HG03196 (cell line): ENCODE measurements at regions not wholly inside any gene's neighbourhood (a gene's known extent, or its start where the extent isn't known, plus 50 kb on each side); places are given as distances from the start of the nearest gene placed in this dataset.

Source experiments
- ATAC-seq: cut with Tn5 transposase; IDR thresholded peaks from one replicate; pipeline ENCODE4 v1.9.1; 2021; ENCODE audit not compliant: unreplicated experiment

DNA sequence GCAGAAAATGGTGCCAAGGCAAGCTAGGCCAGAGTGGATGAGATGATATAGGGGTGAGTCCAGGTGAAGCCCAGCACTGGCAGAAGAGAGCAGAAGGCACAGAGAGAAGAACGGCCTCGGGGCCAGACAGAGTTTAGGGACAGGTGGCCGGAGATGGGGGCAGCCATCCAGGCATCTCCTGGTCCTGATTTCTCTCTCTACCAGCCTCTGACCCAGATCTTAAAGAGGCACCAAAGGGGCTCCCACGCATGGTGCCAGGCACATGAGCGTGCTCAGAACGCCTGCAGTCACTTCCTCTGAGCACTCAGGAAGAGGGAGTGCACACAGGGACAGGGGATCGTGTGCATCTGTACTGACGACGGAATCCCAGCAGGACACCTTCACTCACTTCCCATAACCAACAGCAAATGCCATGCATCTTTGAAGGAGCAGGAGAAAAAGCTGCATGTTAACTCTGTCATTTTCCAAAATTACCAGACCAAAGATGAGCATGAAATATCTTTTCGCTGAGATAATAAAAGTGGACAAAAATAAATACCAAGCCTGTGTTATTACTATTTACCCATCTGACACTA, 427.8 kb upstream of the MYT1L start:
- no peak for ATAC-seq

DNA sequence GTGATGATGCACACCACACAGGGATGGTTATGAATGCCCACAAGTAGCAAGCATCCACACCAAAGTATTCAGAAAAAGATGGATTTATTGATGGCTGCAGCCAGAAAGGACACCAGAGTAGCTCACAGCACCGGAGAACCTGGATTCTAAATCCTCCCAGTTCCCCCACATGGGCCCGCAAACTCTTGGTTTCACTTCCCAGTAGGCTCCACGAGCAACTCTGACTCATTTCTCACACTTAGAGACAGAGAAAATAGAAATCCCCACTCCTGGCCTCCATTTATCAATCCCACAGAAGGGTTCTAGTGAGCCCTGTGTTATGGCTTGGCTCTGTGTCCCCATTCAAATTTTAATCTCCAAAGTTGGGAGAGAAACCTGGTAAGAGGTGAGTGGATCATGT, 426.7 kb upstream of the MYT1L start:
- no peak for ATAC-seq

DNA sequence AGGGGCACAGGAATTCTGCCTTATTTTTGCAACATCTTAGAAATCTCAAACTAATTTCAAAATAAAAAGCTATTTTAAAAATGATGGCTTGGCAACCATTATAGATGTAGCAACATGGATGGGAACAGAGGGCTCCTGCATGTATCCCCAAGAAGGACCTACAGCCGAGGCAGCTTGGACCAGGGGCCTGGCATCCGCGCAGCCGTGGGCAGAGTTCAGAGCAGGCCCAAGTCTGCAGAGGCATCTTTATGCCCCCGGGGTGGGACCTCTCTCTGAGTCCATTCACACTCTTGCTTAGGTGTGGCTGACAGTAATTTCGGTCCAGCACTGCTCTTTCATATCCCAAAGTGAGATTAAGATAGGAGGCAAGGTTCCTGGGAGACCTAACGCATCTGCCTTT, 425.8 kb upstream of the MYT1L start:
- no peak for ATAC-seq

DNA sequence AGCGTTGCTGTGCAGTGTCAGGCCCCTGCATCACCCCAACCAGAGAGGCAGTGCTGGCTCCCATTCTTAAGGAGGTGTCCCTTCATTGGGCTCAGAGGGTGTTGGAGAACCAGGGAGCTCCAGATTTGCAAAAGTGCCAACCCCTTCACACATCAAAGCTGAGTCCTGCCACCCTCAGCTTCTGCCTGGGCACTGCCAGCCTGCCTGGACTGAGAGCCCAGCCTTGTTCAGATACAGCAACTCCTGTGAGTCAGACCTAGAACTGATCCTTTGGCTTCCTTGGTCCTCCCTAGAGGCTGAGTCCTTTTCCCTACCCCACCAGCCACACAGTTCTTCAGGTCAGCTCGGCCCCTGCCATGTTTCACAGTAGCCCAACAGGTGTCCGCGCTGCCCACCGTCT, 424.9 kb upstream of the MYT1L start:
- ATAC-seq: no peak

DNA sequence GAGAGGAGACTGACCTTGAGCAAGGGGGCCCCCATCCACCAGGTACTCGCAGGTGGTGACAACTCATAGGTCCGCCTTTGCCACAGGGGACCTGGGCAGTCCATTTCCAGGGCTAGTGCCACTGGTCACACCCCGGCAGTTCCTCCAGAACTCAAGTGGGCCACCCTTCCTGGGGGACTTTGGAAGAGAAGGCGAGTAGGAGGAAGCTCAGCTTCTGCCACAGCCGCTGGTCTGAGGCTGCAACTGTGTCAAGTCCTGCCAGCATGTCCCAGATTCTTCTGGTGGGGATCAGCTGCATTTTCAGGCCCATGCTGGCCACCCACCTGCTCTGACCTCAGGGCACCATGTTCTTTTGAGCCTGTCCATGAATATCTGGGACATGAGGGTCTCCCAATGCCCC, 423.9 kb upstream of the MYT1L start:
- ATAC-seq: no peak

DNA sequence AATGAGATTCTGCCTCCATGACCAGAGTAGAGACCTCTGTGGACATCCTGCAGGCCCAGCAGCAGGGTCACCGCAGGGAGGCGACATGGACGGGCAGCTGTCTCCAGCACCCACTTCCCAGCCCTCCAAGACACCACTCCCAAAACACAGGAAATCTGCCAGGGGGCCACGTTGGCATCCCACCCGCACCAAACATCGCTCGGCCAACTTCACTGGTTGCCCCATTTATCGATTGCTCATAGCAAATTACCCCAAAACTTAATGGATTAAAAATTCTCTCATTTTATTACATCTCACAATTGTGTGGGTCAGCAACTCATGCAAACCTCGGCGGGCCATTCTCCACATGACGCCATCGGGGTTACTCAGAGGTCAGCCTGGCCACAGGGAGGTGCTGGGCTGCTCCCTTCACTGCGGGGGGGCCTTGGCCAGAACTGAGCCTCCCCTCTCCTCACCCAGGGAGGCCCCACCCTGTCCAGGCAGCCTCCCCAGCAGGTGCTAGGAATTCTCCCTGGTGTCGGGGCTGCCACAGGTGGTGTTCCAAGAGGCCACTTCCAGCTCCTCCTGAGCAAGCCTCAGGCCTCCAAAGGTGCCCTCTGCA, 420.7 kb upstream of the MYT1L start:
- no peak for ATAC-seq

DNA sequence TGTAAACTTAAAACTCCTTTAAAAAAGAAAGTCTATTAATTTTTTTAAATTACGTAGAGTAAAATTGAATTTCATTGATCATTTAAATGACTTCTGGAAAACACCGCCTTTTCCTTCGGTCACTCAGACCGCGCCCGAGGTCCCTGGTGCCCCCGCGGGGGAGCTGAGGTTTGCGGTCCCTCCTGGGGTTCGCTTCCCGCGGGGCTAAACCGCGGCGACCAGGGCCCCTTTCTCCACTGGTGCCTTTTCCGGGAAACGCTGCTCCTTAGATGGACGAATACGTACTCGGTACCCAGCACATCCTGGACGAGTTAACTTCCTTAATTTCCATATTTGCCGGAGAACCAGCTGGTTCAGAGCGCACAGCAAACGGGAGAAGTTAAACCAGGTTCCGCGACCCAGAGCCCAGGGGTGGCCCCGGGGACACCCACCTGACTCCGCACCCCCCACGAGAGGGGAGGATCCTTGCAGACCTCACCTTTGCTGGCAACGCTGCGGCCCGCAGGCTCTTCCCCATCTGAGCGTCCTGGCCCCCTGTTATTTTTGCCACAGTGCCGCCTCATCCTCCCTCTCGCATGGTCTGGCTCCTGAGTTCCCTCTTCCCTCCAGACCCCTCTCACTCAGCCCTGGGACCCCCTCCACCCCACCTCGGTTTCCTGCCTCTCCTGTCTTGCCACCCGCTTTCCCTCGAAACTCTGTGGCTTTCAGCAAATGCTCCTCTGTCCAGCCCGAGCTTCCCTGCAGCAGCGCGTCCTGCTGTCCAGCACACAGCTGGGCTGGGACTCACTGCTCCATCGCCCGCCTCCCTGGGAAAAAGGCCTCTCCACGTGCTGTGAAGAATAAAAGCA, 420.0 kb upstream of the MYT1L start:
- no peak for ATAC-seq

DNA sequence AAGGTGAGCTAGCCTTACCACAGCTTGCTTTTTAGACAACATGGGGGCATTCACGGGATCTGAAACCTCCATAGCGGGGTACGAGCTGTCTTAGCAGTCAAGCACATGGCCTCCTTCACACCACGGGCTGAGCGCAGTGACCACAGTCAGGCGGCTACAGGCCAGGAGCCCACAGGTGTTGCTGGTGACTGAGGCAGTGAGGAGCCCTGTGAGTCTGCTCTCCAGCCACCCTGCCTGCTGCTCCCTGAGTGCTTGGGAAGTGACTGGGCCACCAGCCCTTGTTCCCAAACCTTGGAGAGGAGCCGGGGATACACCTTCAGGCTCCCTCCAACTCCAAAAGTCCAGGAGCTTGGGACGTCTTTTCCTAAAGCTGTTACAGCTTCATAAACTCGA, 418.1 kb upstream of the MYT1L start:
- no peak for ATAC-seq

DNA sequence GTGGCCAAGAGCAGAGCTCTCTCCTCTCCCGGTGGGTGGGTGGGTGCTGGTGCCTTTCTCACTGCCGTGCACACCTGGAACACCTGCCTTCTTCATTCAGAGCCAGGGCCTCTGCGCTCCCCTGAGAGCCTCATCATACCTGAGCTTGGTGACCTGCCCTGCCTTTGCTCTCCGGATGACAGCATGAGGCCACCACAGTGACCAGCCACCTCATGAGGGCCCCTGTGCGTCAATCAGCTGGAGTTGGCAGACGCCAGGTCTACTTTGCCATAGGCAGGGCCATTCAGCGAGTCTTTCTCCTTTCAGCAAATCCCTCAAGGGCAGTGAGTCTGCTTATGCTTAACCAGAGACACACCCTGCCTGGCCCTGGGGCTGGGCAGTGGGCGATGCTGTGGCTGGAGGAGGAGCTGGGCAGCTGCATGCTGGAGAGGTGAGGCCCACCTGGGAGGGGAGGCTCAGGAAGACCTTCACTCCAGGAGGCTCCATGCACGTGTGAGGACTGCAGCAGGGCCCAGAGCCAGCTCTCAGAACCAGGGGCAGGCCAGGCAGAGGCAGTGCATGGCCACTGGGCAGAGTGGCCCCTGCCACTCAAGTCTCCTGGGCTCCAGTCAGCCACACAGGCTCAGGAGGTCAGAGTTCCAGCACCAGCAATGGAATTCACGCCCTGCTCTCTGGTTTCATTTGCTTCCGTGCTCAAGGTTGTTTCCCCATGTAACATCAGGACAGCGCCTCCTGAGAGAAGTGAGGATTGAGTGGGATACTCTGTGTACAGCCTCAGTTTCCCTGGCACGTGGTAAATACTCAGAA, 417.5 kb upstream of the MYT1L start:
- ATAC-seq: no peak

DNA sequence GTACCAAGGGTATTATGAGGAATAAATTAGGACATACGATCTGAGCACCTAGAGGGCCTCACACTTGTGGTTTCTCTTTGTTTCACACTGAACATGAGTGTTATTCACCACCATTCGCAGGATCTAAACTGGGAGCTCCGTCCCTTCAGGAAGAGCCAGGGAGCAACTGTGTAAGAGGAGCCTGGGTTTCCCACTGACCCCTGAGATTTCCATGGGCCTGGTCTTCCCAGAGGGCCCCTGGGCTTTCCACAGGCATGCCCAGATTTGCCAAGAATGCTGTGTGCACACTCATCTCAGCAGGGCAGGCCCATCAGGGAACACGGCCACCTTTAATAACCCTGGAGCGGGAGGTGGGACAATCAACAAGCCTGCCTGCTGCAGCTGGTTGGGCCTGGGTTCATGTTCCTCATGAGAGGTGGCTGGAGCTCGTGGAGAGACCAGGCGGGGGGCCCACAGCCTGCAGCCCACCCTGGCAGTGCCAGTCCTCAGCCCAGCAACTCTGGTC, 416.8 kb upstream of the MYT1L start:
- no peak for ATAC-seq

DNA sequence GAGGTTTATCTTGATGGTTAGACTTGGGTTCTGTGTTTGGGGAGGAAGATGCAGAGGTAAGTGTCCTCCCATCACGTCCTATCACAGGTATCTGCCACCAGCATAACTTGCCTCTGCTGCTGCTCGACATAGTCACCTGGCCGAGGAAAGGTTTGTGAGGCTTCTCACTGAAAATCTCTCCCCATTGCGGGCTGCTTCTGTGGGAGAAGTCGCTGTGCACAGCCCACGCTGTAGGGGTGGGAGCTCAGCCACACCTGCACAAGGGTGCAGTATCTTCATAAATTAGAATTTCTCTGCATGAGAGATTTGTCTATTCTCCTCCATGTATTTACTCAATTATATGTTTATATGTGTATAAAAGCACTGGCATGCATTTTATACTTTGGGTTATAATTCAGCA, 415.7 kb upstream of the MYT1L start:
- no peak for ATAC-seq

DNA sequence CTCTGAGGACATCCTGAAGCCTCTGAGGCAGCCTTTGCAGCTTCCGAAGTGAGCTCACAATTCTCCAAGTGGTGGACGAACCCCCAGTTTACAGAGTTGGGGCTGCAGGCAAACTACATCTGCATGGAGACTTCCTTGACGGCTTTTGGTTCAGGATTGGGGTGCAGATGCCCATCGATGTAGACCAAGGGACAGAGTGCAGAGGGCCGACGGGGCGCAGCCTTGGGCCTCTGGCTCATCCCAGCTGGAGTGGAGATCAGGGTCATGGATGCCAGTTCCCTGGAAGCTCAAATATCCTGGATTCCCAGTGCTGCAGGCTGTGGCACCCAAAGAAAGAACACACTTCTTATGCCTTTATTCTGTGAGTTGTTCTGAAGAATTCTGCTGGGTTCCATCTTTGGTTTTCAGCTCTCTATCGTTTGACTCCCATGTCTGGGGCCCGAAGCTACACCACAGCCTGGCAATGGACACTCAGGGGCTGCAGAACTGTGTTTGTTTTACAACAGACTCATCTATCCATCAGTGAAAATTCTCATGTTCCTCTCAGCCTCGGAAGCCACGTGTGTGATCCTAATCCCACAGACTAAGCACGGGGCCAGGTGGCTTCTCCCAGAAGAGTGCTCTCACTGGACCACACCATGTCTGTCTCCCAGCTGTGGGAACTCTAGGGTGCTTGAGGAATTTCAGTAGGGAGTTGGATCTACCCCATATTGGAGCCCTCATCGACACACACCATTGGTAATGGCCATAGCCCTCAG, 414.1 kb upstream of the MYT1L start:
- no peak for ATAC-seq

DNA sequence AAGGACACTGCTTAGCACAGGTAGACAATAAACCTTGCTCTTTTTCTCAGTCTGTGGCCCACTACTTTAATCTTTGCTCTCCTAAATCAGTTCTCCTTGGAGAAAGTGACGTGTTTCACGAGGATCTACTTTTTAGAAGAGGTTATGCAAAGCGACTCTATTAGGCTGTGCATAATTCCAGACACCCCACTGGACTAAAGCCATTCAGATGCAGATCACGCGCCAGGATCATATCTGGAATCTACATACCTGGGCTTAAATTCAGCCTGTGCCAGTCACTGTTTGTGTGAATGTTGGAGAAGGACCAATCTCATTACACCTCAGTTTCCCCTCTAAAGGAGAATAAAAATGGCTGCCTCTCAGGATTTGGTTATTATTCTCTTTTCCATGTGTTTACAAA, 413.0 kb upstream of the MYT1L start:
- no peak for ATAC-seq

DNA sequence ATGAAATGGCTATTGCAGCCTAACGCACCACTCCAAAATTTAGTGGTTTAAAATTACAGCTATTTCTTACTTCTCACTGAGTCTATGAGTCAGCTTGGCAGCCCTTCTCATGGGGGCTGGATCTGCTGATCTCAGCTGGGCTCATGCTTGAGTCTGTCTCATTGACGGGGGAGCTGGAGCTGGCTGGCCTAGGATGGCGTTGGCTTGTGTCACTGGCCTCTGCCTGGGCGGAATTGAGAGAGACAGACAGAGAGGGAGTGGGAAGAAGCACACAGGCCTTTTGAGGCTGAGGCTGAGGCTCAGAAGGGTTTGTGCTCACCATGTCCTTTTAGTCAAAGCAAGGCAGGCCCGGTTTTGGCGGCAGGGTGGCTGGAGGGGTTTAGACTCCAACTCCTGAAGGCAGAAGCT, 412.1 kb upstream of the MYT1L start:
- ATAC-seq: no peak

DNA sequence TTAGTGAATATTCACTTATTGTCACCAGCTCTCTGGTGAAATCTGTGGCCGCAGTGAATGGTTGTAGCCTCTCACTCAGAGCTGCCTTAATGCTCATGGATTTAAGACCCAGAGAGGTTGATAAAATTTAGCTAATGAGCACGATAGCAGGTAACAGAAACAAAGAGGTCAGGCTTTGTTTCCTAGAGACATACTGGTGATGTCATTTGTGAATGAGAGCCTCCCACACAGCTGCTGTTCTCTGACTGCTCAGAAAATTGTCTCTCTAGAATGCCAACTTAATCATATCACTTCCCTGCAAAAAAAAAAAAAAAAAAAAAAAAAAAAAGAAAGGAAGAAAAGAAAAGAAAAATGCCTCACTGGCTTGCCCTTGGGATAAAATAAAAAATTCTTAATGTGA, 411.7 kb upstream of the MYT1L start:
- no peak for ATAC-seq

DNA sequence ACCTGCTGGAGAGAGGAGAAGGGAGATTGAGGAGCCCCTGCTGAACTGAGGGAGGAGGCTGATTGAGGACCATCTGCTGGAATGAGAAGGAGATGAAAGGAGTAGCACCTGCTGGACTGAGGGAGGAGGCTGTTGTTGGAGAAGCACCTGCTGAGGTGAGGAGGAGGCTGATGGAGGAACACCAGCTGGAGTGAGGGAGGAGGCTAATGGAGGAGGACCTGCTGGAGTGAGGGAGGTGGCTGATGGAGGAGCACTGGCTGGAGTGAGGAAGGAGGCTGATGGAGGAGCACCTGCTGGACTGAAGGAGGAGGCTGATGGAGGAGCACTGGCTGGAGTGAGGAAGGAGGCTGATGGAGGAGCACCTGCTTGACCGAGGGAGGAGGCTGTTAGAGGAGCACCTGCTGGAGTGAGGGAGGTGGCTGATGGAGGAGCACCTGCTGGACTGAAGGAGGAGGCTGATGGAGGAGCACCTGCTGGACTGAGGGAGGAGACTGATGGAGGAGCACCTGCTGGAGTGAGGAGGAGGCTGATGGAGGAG, 409.2 kb upstream of the MYT1L start:
- no peak for ATAC-seq

DNA sequence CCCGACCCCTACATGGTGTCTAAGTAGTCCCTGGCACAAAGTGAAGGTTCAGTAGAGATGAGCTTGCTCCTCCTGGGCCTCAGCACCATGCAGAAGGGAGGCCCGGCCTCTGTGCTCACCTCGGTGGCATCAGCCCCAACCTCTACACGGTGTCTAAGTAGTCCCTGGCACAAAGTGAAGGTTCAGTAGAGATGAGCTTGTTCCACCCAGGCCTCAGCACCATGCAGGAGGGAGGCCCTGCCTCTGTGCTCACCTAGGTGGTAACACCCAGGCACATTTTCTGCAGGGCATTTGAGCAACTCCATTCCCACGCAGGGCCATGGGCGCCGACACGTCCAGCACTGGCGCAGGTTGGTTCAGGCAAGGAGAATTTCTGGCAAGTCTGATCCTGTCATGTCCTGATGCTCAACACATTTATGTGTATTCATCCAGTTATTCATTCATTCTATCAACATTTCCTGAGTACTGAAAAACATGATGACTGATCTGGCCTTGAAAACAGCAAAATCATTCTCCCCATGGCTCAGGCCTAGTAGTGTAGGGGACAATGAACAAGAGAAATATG, 408.2 kb upstream of the MYT1L start:
- ATAC-seq: no peak

DNA sequence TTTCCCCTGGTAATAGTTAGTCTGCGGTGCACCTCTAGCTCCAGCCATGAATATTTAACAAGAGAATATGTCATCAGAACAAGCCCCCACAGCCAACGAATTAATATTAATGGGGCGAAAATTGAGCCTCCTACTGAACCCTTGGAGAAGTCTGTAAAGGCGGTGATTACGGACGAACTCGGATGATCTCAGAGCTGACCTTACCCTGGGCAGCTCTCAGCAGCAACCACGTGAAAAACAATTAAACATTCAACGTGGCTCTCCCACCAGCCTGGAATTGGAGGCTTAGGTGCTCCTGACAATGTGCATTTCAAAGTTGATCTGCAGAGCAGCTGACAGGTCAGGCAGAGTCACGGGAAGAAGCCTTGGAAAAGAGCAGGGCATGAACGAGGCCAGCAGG, 407.6 kb upstream of the MYT1L start:
- ATAC-seq: no peak

DNA sequence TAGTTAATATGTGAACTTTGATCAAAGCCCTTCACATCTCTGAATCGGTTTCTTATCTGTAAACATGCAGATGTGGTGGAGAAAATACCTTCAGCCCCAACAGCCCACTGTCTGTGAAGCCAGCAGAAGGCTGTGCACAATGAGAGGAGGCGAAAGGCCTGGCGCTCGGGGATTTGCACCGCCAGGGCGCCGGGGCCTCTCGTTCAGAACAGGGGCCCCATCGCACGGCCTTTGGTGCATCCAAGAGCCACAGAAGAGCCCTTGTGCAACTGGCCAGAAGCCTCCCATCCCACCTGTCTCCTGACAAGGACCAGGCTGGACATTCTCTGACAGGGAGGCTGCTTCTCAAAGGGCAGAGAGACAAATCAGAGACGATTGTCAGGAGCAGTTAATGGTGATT, 407.2 kb upstream of the MYT1L start:
- no peak for ATAC-seq

DNA sequence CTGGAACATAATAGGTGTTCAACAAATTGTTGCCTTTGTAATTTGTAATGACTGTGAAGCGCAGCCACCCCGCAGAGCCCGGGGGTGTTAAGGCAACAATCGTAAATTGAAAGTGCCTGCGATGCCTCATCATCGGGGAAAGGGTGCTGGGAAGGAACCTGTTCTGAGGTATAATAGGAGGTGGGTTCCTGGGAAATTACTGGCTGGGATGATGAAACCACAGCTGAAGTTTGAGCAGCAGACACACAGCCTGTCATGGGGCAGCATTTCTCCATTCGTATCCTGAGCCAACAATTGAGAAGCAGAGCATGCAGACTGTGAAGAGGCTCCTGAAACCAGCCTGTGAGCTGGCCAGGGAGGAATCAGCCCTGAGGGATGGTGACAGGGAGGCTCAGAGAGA, 404.0 kb upstream of the MYT1L start:
- ATAC-seq: no peak
